HEK293T (cell line): ENCODE measurements at regions not wholly inside any gene's neighbourhood (a gene's known extent, or its start where the extent isn't known, plus 50 kb on each side); places are given as distances from the start of the nearest gene placed in this dataset.

Experiments
- FOXA1 ChIP-seq: fragments of 450-650 bp; IDR thresholded peaks from 2 replicates; pipeline ENCODE4 v1.6.1; 2016; ENCODE audit warnings: mild to moderate bottlenecking
- FOXK2 ChIP-seq: fragments of 450-650 bp; IDR thresholded peaks from 2 replicates; pipeline ENCODE4 v1.6.1; 2016; ENCODE audit warnings: mild to moderate bottlenecking
- FOXM1 ChIP-seq: fragments of 450-650 bp; IDR thresholded peaks from 2 replicates; pipeline ENCODE4 v1.6.1; 2017; ENCODE audit warnings: mild to moderate bottlenecking, borderline replicate concordance
- HDGF ChIP-seq: fragments of 450-650 bp; IDR thresholded peaks from 2 replicates; pipeline ENCODE4 v1.6.1; 2017; ENCODE audit warnings: antibody characterized with exemption, borderline replicate concordance
- NFRKB ChIP-seq: fragments of 450-650 bp; IDR thresholded peaks from 2 replicates; pipeline ENCODE4 v1.6.1; 2016; ENCODE audit warnings: mild to moderate bottlenecking, moderate library complexity
- SP1 ChIP-seq: fragments of 450-650 bp; IDR thresholded peaks from 2 replicates; pipeline ENCODE4 v1.6.1; 2017
- SUZ12 ChIP-seq: fragments of 450-650 bp; IDR thresholded peaks from 2 replicates; pipeline ENCODE4 v1.6.1; 2016; ENCODE audit warnings: mild to moderate bottlenecking
- TARDBP ChIP-seq: fragments of 450-650 bp; IDR thresholded peaks from 2 replicates; pipeline ENCODE4 v1.6.1; 2016
- ZNF384 ChIP-seq: fragments of 450-650 bp; IDR thresholded peaks from 2 replicates; pipeline ENCODE4 v1.6.1; 2016

GRCh38 chr5:38613490-38613889, 57.0 kb upstream of the LIFR start:
- no peak for TF ChIP-seq FOXK2
- TF ChIP-seq TARDBP, result no peak
- TF ChIP-seq NFRKB, result no peak
- TF ChIP-seq FOXA1, result no peak
- no peak for TF ChIP-seq FOXM1
- no peak for TF ChIP-seq SUZ12
- no peak for TF ChIP-seq ZNF384
- TF ChIP-seq SP1, result no peak
- TF ChIP-seq HDGF, result no peak
